ENCODE measurements at regions not wholly inside any gene's neighbourhood (a gene's known extent, or its start where the extent isn't known, plus 50 kb on each side); places are given as distances from the start of the nearest gene placed in this dataset.

DNA sequence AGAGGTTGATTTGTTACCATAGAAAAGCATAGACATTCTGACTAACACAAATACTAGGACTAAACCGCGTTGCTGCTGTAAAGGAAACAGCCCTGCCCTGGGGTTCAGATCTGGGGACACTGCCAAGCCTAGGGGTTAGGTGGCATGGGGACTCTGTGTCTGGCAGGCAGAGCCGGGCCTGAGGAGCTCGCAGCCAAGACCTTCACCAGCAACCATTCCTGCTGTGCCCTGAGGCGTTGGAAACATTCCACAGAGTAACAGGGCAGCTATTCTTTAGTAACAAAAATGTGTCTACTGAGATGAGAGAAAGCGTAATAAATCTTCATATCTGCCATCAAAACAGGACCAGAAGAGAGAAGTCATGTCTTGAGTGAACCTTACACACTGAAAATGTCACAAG, 280.5 kb downstream of the POM121L12 start:
- Histone ChIP-seq H3K27ac (no peak overlapping the region), H3K36me3 (no peaks in the 10 kb centered on the region), H3K4me1 (no peaks in the 10 kb centered on the region), H3K4me3 (no peak overlapping the region), H3K9me3 (no peaks in the 10 kb centered on the region), H3K27me3 (no peaks in the 10 kb centered on the region)
- 66 to 71% methylated on average over 6 of the region's 6 CpGs for WGBS, 2 donors
- DNase-seq (peak in 1 of 2 donors; percentile 17), ATAC-seq (ENCODE audit: low FRiP score in 2 of 2) (no peak)
- no peak for TF ChIP-seq CTCF (IDR thresholded peaks at IDR 0.05)
- TF ChIP-seq POLR2A (IDR thresholded peaks at IDR 0.05) = no peak
- no peak for TF ChIP-seq POLR2AphosphoS5 (IDR thresholded peaks at IDR 0.05)
- TF ChIP-seq EP300 (IDR thresholded peaks at IDR 0.05) = no peak

- Histone ChIP-seq H3K4me1 (no peaks in the 10 kb centered on the region), H3K27ac (no peak overlapping the region), H3K36me3 (no peaks in the 10 kb centered on the region), H3K9me3 (no peaks in the 10 kb centered on the region), H3K27me3 (no peaks in the 10 kb centered on the region), H3K4me3 (no peak overlapping the region)
- TF ChIP-seq EP300 (IDR thresholded peaks at IDR 0.05) = no peak
- no peak for TF ChIP-seq POLR2AphosphoS5 (IDR thresholded peaks at IDR 0.05)
- TF ChIP-seq CTCF (IDR thresholded peaks at IDR 0.05) = no peak
- no peak for TF ChIP-seq POLR2A (IDR thresholded peaks at IDR 0.05)
- DNase-seq (no peak), ATAC-seq (ENCODE audit: low FRiP score in 2 of 2) (no peak)
- 83% methylated on average over 4 of the region's 4 CpGs for WGBS, 2 donors
Measured at GRCh38 chr7:53318566-53318965, 283.1 kb downstream of the POM121L12 start.

- DNase-seq (no peak), ATAC-seq (ENCODE audit: low FRiP score in 2 of 2) (no peak)
- Histone ChIP-seq H3K9me3 (no peaks in the 10 kb centered on the region), H3K4me3 (no peak overlapping the region), H3K36me3 (no peaks in the 10 kb centered on the region), H3K4me1 (no peaks in the 10 kb centered on the region), H3K27me3 (no peaks in the 10 kb centered on the region), H3K27ac (no peak overlapping the region)
- TF ChIP-seq CTCF (IDR thresholded peaks at IDR 0.05) (no peak), POLR2AphosphoS5 (IDR thresholded peaks at IDR 0.05) (no peak), POLR2A (IDR thresholded peaks at IDR 0.05) (no peak), EP300 (IDR thresholded peaks at IDR 0.05) (no peak)
- WGBS, 2 donors = 33 to 52% methylated on average over 2 of the region's 2 CpGs
Measured at GRCh38 chr7:53325061-53325460, 289.6 kb downstream of the POM121L12 start.

DNA sequence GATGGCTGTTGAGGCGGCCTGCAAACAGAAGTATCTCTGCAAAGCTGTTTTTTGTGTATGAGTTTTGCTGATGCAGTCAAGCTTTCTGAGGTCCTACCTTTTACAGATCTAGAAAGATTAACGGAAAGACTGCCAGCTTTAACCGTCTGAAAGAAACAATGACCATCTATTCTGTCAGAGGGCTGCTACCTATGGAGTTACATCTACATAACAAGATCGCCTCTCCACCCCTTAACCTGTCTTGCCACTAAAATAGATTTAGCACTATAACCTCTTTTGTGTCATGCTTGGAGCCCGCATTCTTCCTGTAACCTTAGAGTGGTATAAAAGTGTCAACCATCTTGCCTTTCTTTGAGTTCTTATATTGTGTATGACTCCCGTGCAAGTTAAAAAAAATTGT, 291.2 kb downstream of the POM121L12 start:
- 49 to 58% methylated on average over 6 of the region's 6 CpGs for WGBS, 2 donors
- no peak overlapping the region for H3K27ac ChIP-seq

More for the DNA sequence above, 291.2 kb downstream of the POM121L12 start:
- Histone ChIP-seq H3K36me3 (no peaks in the 10 kb centered on the region), H3K9me3 (no peaks in the 10 kb centered on the region), H3K27me3 (no peaks in the 10 kb centered on the region), H3K4me3 (no peak overlapping the region), H3K4me1 (no peaks in the 10 kb centered on the region)
- no peak for TF ChIP-seq POLR2AphosphoS5 (IDR thresholded peaks at IDR 0.05)
- TF ChIP-seq EP300 (IDR thresholded peaks at IDR 0.05) = no peak
- TF ChIP-seq POLR2A (IDR thresholded peaks at IDR 0.05) = no peak
- TF ChIP-seq CTCF (IDR thresholded peaks at IDR 0.05) = no peak
- no peak for ATAC-seq (ENCODE audit: low FRiP score in 2 of 2)
- no peak for DNase-seq
